ENCODE measurements at regions not wholly inside any gene's neighbourhood (a gene's known extent, or its start where the extent isn't known, plus 50 kb on each side); places are given as distances from the start of the nearest gene placed in this dataset.

DNA sequence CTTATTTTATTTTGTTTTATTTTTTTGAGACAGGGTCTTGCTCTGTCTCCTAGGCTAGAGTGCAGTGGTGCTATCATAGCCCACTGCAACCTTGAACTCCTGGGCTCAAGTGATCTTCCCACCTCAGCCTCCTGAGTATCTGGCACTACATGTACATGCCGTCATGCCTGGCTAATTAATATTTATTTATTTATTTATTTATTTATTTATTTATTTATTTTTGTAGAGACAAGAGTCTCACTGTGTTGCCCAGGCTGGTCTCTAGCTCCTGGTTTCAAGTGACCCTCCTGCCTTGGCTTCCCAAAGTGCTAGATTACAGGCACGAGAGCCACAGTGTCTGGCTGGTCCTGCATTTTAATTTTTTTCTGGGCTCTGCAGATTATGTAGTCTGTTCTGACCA is 84.9 kb upstream of the BCOR start:
- no peak for DNase-seq (ENCODE audit: low read depth in 3 of 3)

DNA sequence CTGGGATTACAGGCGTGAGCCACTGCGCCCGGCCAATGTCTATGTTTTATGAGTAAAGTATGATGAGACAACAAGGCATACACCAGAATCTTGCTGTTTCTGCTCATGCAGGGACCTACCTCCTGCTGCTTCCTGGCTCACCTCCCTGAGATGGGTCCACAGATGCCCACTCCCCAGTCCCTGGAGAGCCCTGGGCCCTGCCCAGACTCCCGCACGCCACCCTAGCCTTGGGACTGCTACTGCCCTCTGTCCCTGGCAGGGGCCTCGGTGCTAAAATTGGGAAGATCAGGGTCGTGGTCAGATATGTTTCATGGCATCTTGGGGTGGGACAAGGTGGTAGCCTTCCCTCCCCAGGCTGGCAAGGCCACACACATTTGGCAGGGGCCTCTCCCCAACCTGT is 84.3 kb upstream of the BCOR start:
- no peak for DNase-seq (ENCODE audit: low read depth in 3 of 3)

- DNase-seq (ENCODE audit: low read depth in 3 of 3) = no peak
Observed at GRCh38 chrX:40179283-40179682, 81.5 kb upstream of the BCOR start.

DNA sequence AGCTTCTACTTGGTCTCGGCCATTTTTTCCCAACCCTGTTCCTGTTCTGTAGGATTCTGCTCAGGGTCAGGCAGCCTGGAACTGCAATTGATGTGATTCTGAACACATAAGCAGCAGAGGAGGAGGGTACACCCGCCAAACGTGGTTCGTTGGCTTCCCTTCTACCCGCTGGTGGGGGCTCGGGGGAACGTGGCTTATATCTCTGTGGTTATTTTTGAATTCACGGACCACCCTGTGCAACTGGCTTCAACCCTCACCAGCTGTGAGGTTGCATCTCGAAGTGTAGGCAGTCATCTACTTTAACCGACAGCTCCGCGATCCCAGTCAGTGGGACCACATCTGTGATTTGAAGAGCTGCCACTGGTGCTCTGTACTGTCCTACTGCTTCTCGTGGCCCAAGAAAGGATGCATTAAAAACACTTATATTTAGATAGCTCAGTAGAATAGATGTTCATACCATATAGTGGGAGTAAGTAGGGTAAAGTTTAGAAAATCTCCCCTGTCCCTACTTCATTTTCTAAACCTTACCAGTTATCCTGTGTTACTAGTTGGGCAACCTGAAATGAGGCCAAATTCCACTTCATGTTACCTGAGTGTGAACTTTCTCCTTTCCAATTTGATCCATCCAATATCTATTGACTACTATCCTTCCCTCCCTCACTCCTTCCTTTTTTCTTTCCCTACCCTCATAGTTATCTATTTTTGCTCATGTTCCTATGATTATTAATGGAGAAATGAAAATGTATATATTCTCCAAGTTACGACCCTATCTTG is 80.4 kb upstream of the BCOR start:
- no peak for DNase-seq (ENCODE audit: low read depth in 3 of 3)

DNA sequence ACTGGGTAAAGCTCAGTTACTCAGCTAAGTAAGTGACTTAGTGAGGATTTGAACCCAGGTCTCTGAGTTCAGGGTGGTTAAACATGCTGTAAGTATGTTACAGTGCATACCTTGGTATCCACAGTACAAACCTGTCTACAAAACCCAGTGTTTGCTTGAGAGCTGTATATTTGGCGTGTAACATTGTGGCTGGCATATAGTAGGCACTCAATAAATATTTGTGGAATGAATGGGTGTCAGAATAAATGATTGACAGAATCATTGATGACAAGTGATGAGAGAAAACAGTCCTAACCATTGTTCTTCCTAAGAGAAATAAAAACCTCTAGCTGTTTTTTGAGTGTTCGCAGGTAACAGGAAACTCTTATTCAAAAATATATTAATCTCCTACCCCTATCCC is 79.7 kb upstream of the BCOR start:
- DNase-seq (ENCODE audit: low read depth in 3 of 3) = no peak

GRCh38 chrX:40177117-40177430 is 79.3 kb upstream of the BCOR start:
- DNase-seq (ENCODE audit: low read depth in 3 of 3) = no peak

GRCh38 chrX:40176351-40177116 is 78.8 kb upstream of the BCOR start:
- peak; percentile 60 to 66 (median 62) for DNase-seq (ENCODE audit: low read depth in 3 of 3)

DNA sequence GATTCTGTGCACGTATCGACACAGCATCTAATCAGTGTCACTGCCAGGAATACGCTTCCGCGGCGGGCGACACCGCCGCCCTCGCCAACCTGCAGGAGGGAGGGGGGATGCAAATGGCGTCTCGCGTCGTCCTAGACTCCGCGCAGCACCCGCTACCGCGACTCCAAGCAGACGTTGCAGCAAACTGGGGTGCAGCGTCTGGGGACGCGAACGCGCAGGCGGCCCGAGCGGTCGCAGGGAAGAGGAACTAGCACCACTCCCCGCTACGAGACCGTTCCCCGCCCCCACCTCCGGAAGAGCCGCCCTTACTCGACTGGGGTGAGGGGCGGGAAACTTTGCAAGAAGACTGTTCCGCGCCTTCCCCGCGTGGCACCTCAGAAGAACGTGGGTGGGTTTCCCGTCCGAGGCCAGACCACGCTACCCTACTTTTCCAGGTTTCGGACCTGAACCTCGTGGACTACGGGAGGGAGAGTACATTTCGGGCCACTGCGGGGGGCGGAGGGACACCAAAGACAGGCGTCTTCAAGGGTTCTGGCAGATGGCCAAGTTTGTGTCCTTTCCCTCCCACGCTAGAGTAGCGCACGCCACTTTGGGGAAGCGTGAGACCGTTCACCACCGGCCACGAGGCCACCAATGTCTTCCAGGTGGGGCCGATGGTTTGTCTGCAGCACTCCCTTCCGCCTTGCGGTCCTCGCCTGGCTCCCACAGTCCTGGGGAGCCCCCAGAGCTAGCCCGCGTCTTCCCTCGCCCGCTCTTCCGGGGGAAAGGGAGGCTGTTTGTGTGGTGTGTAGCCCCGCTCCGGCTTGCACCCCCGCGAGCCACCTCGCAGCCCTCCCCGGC is 78.0 kb upstream of the BCOR start:
- DNase-seq (ENCODE audit: low read depth in 3 of 3) = peak; percentile 60 to 62 (median 61)

DNA sequence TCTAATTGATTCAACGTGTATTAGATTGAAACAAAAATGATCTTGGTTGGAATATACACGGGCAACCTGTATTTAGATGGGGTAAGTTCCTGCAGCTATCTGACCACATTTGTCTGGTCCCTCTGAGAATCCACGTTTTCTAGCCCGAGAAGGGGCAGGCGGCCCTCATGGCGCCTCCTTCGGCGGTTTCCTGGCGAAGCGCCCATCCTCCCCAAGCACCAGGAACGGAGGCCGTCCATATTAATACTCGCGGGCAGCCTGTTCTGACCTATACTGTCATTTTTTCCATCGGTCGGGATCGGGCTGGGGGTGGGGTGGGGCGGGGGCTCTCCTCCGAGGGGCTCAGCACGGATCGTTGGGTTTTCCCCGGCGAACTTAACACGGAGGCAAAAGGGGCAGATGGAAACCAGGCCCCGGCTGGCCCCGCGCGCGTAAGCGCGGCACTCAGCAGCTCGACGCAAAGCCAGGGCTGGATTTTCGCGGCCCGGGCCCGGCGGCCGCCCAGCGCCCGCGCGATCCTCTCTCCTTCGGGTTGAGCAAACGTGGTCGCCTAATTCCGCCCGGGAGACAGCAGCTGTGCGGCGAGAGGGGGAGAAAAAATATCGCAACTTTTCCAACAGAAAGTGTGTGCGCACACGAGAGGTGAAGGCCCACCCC is 77.2 kb upstream of the BCOR start:
- peak in 1 of 3 experiments; percentile 35 for DNase-seq (ENCODE audit: low read depth in 3 of 3)

DNA sequence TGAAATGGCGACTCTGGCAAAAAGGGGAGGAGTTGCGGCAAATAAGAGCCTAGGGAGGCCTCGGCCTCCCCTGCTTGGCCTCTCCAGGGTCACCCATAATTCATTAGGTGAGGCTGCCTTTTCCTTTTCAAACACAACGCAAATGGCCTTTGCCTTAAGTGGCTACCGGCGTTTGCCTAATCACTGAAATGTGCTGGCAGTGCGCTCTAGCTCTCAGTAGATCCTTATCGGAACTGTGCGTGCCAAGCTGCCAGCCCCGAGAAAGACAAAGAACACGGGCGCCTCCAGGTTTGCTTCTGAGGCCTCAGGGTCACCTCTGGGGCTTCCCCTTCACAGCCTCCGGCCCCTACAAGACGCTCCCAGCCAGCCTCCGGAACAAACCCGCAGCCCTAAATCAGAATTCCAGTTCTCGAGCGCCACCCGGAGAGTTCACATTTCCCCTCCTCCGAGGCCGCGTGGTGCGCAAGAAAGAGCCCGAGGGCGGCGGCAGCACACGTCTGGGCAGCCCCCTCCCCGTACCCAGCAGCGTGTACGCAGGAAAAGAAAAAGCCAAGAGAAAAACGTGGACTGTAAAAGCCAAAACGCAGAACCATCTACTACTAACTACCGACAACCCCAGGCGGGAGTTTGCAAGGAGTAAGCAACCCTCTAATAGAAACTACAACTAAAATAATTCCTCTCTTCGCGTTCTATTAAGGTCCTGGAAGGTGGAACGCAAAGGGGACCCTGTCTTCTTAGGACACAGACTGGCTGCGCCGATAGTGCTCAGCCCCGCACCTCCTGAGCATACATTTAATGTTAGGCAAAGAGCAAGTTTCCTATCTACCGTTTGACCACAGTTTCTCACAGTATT is 76.5 kb upstream of the BCOR start:
- peak in 1 of 3 experiments; percentile 51 for DNase-seq (ENCODE audit: low read depth in 3 of 3)

DNA sequence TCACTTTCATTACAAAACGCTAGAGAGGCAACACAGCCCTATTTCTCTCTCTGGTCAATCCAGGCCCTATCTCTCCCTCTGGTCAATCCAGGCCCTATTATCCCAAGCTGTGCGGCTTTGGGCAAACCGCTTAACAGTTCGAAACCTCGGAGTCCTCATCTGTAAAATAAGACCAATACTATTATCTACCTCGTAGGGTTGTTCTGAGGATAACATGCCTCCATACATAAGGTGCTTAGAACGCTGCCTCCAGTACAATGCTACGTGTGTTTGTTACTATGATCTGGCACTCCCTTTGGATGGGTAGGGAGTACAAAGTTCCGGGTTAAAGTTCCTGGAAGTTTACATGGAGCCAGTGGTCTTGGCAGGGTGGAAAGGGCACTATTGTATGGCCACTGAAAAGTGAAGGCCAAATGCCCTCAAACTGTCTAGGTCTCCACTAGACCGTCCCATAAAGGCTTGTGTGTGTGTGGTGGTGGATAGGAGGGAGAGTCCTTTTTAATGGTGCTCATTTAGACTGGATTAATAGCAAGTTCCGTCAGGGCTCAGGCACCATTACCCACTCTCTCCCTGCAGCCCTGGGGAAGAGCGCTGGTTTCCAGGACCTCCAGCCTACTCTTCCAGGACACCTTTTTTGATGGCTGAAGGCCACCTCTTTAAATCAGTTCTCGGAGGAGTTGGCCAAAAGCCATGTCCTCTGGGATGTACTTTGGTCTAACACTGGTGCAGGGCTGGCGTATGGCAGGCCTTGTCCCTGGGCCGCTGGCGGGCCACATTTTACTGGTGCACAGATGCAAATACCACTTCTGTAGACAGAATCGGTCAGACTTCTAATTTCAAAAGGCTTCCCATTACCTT is 75.6 kb upstream of the BCOR start:
- no peak for DNase-seq (ENCODE audit: low read depth in 3 of 3)

GRCh38 chrX:40172401-40173142 is 74.8 kb upstream of the BCOR start:
- DNase-seq (ENCODE audit: low read depth in 3 of 3) = no peak

DNA sequence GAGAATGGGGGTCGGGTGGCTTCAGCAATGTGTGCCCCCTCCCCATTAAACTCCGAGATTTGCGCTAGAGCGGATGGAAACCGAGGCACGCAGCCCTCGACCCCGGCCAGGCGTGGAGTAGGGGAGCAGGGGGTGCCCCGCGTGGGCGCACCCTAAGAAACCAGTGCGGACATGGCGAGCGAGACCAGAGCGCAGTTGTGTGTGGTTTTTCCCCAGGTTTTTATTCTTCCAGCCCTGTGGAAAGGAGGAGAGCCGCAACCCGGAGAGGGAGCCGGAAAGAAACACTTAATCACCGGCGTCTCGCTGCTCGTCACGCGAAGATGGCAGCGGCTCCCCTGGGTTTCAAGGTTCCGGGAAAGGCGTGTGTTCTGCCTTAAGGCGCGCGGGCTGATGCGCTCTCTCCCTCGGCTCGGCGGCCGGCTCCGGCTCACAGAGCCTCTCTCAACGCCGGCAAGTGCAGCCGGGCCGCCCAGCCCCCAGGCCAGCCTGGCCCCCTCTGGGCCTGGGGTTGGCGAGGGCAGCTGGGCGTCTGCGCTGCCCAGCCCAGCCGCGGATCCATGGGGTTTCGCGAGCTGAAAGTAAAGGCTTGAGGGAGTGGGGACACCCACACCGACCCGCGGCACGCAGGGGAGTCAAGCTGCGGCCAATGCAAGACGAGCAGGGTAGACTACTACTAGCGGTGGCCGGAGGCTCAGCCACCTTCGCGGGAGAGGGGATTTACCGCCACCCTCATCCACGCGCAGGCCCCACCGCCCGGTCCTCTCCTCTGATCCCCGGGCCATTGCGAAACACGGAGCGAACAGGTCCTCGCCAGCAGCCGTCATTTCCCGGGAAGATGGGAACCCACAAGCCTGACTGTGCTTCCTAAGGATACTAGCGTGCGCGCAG is 74.0 kb upstream of the BCOR start:
- no peak for DNase-seq (ENCODE audit: low read depth in 3 of 3)

- no peak for DNase-seq (ENCODE audit: low read depth in 3 of 3)
Observed at GRCh38 chrX:40170830-40171512, 73.2 kb upstream of the BCOR start.

DNA sequence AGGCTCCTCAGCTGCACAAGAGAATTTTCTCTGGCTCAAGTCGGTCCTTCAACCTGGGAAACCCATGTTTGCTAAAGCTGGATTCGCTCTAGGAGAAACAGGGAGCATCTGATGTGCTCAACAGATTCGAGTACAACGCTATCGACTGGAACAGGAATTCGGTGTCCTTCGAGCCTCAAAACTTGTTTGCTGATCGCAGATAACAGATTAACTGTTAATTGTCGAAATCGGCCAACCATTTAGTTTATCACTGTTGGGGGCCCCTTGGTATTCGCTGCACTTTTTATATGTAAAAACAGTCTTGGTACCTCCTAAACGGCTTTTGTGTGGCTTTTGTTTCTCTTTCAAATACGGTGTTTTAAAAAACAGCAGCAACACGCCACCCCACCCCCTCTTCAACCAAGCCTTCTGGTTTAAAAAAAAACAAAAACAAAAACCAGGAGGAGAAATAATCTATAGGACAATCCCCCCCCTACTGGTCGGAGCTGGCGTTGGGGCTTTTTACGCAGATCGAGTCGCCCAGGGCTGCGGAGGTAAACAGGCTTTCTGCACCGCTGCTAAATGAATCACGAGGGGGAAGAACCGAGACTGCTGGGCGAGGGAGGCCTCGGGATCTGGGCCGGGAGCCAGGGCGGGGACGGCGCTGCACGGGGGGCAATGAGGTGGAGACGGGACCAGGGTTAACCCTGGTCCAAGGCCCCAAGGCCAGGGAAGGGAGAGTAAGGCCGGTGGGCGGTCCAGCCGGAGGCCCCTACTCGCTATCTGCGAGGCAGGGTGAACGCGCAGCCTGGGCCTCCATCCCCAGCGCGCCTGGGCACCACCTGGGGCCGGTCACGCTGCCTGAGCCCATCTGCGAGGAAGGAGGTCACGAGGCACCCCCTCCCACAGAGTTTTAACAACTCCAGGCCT is 71.7 kb upstream of the BCOR start:
- peak in 2 of 3 experiments; percentile 56 to 66 for DNase-seq (ENCODE audit: low read depth in 3 of 3)

DNA sequence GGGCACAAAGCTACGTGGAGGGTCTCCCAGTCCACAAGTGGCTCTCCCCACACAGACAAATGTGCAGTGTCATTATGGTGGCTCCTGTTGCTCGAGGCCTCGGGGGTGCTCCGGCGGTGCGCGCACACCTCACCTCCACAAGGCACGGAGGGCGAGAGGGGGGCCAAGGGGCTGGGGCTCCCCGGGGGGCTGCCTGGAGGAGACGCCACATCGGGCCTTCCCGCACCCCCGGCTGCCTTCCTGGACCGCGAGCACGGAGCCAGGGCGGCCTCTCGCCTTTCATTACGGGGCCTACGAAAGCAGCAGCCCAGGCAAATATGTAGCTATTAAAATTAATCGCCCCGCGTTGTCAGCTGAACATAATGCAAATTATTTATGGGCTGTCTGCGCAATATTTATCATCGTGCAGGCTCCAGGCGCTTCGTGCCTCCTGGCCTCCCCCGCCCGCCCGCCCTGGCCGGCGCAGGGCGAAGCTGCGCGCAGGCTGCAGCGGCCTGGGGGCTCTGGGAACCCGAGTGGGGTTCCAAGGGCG is 70.8 kb upstream of the BCOR start:
- DNase-seq (ENCODE audit: low read depth in 3 of 3) = no peak

Data from stimulated activated CD4-positive, alpha-beta T cell treated with anti-CD3 and anti-CD28 coated beads, TNF-alpha, amount 100 ng/mL, for 4 hours (primary cell).